HCT116 (cell line): ENCODE measurements at regions not wholly inside any gene's neighbourhood (a gene's known extent, or its start where the extent isn't known, plus 50 kb on each side); places are given as distances from the start of the nearest gene placed in this dataset.

Experiments used
- ATAC-seq: fragments of 200-7000 bp; cut with Tn5 transposase; 2 replicates; pipeline ENCODE4 v1.9.1; 2020; ENCODE audit warnings: mild to moderate bottlenecking, moderate library complexity
- BruUV-seq: library from RNA; stranded (reverse); fragments of 400-500 nt; replicated peaks from 2 replicates; lab custom pipeline; 2021; lab: Mats Ljungman, UMichigan
- CTCF ChIA-PET: fragments of 300-600 bp; sonication (Branson Sonifier 250); formaldehyde crosslinking; loops from one replicate; lab custom pipeline; 2021; ENCODE audit warnings: antibody characterized with exemption; lab: Charles Lee
- POLR2A ChIA-PET: fragments of 300-600, 350-600 bp; sonication (Branson Sonifier 250); formaldehyde crosslinking; loops from one replicate; lab custom pipeline; 2021; ENCODE audit warnings: antibody characterized with exemption; lab: Charles Lee
- RAD21 ChIA-PET, 2 experiments: fragments of 300-600 bp; sonication (Branson Sonifier 250); formaldehyde crosslinking; loops; one replicate each; lab custom pipeline; 2023; ENCODE audit warnings: low total read pairs in 2 of 2; ENCODE audit not compliant: uncharacterized antibody in 2 of 2, unreplicated experiment in 2 of 2, low non-redundant PET in 1 of 2; lab: Charles Lee
- DNase-seq: peaks from one replicate; pipeline ENCODE4 v3.0.0-alpha.2; 2010; ENCODE audit warnings: low read depth, low spot score
- H2AFZ ChIP-seq: fragments of 200-600 bp; shearing (Covaris generic), sonication (generic); 2 replicates; pipeline ENCODE4 v1.6.1; 2017; ENCODE audit warnings: low read depth, mixed run types, mixed read lengths, antibody characterized with exemption, low read length; ENCODE audit not compliant: poor library complexity, severe bottlenecking
- H3K27ac ChIP-seq: 2 replicates; pipeline ENCODE4 v1.5.1; 2012; ENCODE audit warnings: low read depth, low read length
- H3K27me3 ChIP-seq: fragments of 200-600 bp; sonication (generic); 2 replicates; pipeline ENCODE4 v1.6.1; 2016; ENCODE audit warnings: mixed run types, low read length, mixed read lengths; ENCODE audit not compliant: insufficient read depth
- H3K36me3 ChIP-seq, 2 experiments: fragments of 200-500 bp in 1 of 2; fragments of 200-600 bp in 1 of 2; sonication (Bioruptor generic) in 1 of 2; sonication (generic) in 1 of 2; 2 replicates each; pipeline versions ENCODE4 v1.5.1 to v1.6.1; 2014 to 2016; ENCODE audit warnings: low read length in 2 of 2, inconsistent platforms in 1 of 2, mixed read lengths in 1 of 2, mixed run types in 1 of 2; ENCODE audit not compliant: insufficient read depth in 2 of 2, control insufficient read depth in 1 of 2
- H3K4me1 ChIP-seq, 2 experiments: fragments of 200-600 bp in 1 of 2; sonication (generic) in 1 of 2; 2 replicates each; pipeline versions ENCODE4 v1.5.1 to v1.6.1; 2012 to 2017; ENCODE audit warnings: low read length in 2 of 2, inconsistent platforms in 1 of 2, mild to moderate bottlenecking in 1 of 2, mixed read lengths in 1 of 2, mixed run types in 1 of 2, moderate library complexity in 1 of 2; ENCODE audit not compliant: insufficient read depth in 2 of 2, control insufficient read depth in 1 of 2
- H3K4me2 ChIP-seq: fragments of 200-600 bp; sonication (generic); 2 replicates; pipeline ENCODE4 v1.6.1; 2017; ENCODE audit warnings: mixed run types, low read length, mixed read lengths
- H3K4me3 ChIP-seq, 2 experiments: fragments of 200-600 bp in 1 of 2; sonication (generic) in 1 of 2; replicated peaks in 1 of 2; 2 replicates each; pipeline ENCODE4 v1.5.1; 2011 to 2016; ENCODE audit warnings: low read length in 2 of 2, control low read depth in 1 of 2, low read depth in 1 of 2, mild to moderate bottlenecking in 1 of 2, mixed read lengths in 1 of 2, mixed run types in 1 of 2
- H3K79me2 ChIP-seq: fragments of 200-600 bp; sonication (generic); 2 replicates; pipeline ENCODE4 v1.6.1; 2017; ENCODE audit warnings: mild to moderate bottlenecking, mixed run types, low read length, moderate library complexity, mixed read lengths; ENCODE audit not compliant: insufficient read depth
- H3K9ac ChIP-seq: fragments of 200-600 bp; sonication (generic); 2 replicates; pipeline ENCODE4 v1.6.1; 2016; ENCODE audit warnings: low read length, mixed read lengths
- H3K9me2 ChIP-seq: fragments of 200-600 bp; sonication (generic), shearing (Covaris generic); 2 replicates; pipeline ENCODE4 v1.6.1; 2017; ENCODE audit warnings: mixed run types, mild to moderate bottlenecking, moderate library complexity; ENCODE audit not compliant: insufficient read depth
- H3K9me3 ChIP-seq, 2 experiments: fragments of 200-500 bp in 1 of 2; fragments of 200-600 bp in 1 of 2; sonication (Bioruptor generic) in 1 of 2; sonication (generic) in 1 of 2; 2 replicates each; pipeline ENCODE4 v1.6.1; 2014 to 2017; ENCODE audit warnings: low read length in 2 of 2, mixed read lengths in 2 of 2, inconsistent platforms in 1 of 2, low read depth in 1 of 2, mild to moderate bottlenecking in 1 of 2, mixed run types in 1 of 2, moderate library complexity in 1 of 2; ENCODE audit not compliant: control insufficient read depth in 1 of 2, insufficient read depth in 1 of 2
- H4K20me1 ChIP-seq: fragments of 200-600 bp; sonication (generic), shearing (Covaris generic); 2 replicates; pipeline ENCODE4 v1.6.1; 2017; ENCODE audit warnings: mixed run types, mild to moderate bottlenecking, moderate library complexity; ENCODE audit not compliant: insufficient read depth
- CEBPB ChIP-seq: IDR thresholded peaks from 2 replicates; pipeline ENCODE4 v1.6.1; 2012; ENCODE audit warnings: low read depth
- CTCF ChIP-seq, 3 experiments: fragments of 200-600 bp in 1 of 3; sonication (generic) in 1 of 3; IDR thresholded peaks in 2 of 3; conservative IDR thresholded peaks in 1 of 3; 2 replicates each; pipeline ENCODE4 v1.5.1; 2012 to 2017; ENCODE audit warnings: low read depth in 2 of 3, low read length in 2 of 3, antibody characterized with exemption in 1 of 3, borderline replicate concordance in 1 of 3, control low read depth in 1 of 3, mild to moderate bottlenecking in 1 of 3, mixed read lengths in 1 of 3, mixed run types in 1 of 3, moderate library complexity in 1 of 3; ENCODE audit not compliant: insufficient read depth in 1 of 3
- EGR1 ChIP-seq: IDR thresholded peaks from 2 replicates; pipeline ENCODE4 v1.6.1; 2012; ENCODE audit warnings: low read depth
- ELF1 ChIP-seq: IDR thresholded peaks from 2 replicates; pipeline ENCODE4 v1.6.1; 2012; ENCODE audit warnings: low read depth, borderline replicate concordance
- JUND ChIP-seq: IDR thresholded peaks from 2 replicates; pipeline ENCODE4 v1.6.1; 2012
- RAD21 ChIP-seq: IDR thresholded peaks from 2 replicates; pipeline ENCODE4 v1.6.1; 2012; ENCODE audit warnings: low read depth, mild to moderate bottlenecking
- ZBTB33 ChIP-seq: IDR thresholded peaks from 2 replicates; pipeline ENCODE4 v1.6.1; 2011; ENCODE audit warnings: mild to moderate bottlenecking, low read length, moderate library complexity; ENCODE audit not compliant: insufficient replicate concordance; ENCODE audit errors: extremely low read depth
- ZFX ChIP-seq: fragments of 450-650 bp; IDR thresholded peaks from 2 replicates; pipeline ENCODE4 v1.6.1; 2017
- intact Hi-C: fragments of 100-400 bp; cut with micrococcal nuclease; formaldehyde crosslinking; loops from 2 replicates; pipeline ENCODE4 v1.10.0; 2022

GRCh38 chrX:43000121-43000520 lies 222.2 kb upstream of the PPP1R2C start:
- ATAC-seq, result no peak
- RAD21 ChIA-PET, result no interaction called here
- CTCF ChIA-PET, result no interaction called here

More at GRCh38 chrX:43000121-43000520, 222.2 kb upstream of the PPP1R2C start:
- DNase-seq, result no peak
- no peaks in the 10 kb centered on the region for H3K9me2 ChIP-seq
- no peak for TF ChIP-seq ZFX
- no peak for TF ChIP-seq EGR1
- TF ChIP-seq RAD21, result no peak
- TF ChIP-seq CTCF (IDR thresholded peaks at IDR 0.05 in 2 of 3, conservative IDR thresholded peaks at IDR 0.05 in 1 of 3; ENCODE audit: borderline replicate concordance in 1 of 3, insufficient read depth in 1 of 3, low read depth in 2 of 3, low read length in 2 of 3), result no peak
- no peak for TF ChIP-seq CEBPB
- TF ChIP-seq ELF1, result no peak
- no peak for TF ChIP-seq ZBTB33
- no peak for TF ChIP-seq JUND
- TF ChIP-seq, all 23 proteins: peak for 0
- no peaks in the 10 kb centered on the region for H3K79me2 ChIP-seq
- no peak overlapping the region for H3K4me2 ChIP-seq
- no peak overlapping the region for H3K4me3 ChIP-seq
- POLR2A ChIA-PET, result no interaction called here
- H3K27me3 ChIP-seq, result no peaks in the 10 kb centered on the region
- no peak overlapping the region for H2AFZ ChIP-seq
- intact Hi-C loops, result no loop called here
- no peaks in the 10 kb centered on the region for H3K4me1 ChIP-seq
- no peak overlapping the region for H3K9ac ChIP-seq
- H3K9me3 ChIP-seq, result no peaks in the 10 kb centered on the region
- H3K27ac ChIP-seq, result no peak overlapping the region
- H4K20me1 ChIP-seq, result no peaks in the 10 kb centered on the region
- H3K36me3 ChIP-seq, result no peaks in the 10 kb centered on the region
- BruUV-seq, result no TSS peak
